ENCODE measurements at regions not wholly inside any gene's neighbourhood (a gene's known extent, or its start where the extent isn't known, plus 50 kb on each side); places are given as distances from the start of the nearest gene placed in this dataset.

DNA sequence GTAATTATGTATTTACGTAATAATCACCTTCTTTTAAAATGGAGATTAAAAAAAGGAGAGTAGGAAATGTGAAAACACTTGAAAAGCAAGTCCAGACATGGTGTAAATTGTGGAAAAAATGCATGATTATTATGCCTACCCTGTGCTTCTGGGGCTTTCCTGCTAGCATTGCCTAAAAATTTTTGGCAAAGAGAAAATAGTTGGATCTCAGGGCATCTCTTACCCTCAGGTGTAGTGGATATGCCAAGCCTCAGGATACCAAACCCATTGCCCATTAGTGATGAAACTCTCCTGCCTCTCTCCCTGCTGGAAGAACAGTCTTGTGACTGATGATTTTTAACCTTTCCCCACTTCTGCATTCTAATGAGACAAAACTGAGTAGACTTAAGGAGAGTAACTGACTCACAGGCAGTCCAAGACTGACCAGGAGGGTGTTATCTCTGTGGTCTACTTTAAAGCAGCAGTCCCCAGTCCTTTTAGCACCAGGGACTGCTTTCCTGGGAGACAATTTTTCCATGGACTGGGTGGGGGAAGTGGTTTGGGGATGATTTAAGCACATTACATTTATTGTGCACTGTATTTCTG, 174.6 kb downstream of the ZNF330 start:
- Histone ChIP-seq H3K36me3 (no peaks in the 10 kb centered on the region), H3K4me1 (no peaks in the 10 kb centered on the region), H3K27me3 (no peaks in the 10 kb centered on the region), H3K4me3 (replicated peaks in 1 of 3) (no peak overlapping the region), H3K27ac (no peak overlapping the region), H3K9me3 (no peaks in the 10 kb centered on the region)
- DNase-seq = no peak
- intact Hi-C loops (cut with DNase I) = no loop called here
- no peak for TF ChIP-seq POLR2A (IDR thresholded peaks at IDR 0.05)
- no peak for TF ChIP-seq CTCF (IDR thresholded peaks at IDR 0.05)
- WGBS, 2 donors = 91 to 96% methylated on average over 1 of the region's 1 CpG

DNA sequence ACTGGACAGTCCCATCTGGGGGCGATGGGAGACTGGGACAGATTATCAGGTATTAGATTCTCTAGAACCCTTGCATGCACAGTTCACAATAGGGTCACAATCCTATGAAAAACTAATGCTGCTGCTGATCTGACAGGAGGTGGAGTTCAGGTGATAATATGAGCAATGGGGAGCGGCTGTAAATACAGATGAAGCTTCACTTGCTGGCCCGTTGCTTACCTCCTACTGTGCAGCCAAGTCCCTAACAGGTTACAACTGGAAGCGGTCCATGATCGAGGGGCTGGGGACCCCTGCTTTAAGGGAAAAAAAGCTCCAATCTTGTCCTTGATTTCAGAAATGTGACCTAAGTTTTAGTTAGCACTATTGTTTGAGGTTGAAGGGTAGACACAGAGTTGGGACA, 175.2 kb downstream of the ZNF330 start:
- DNase-seq = no peak

GRCh38 chr4:141402712-141403111, 182.0 kb downstream of the ZNF330 start:
- Histone ChIP-seq H3K27me3 (no peaks in the 10 kb centered on the region), H3K4me1 (no peaks in the 10 kb centered on the region), H3K4me3 (replicated peaks in 1 of 3) (no peak overlapping the region), H3K27ac (no peak overlapping the region), H3K36me3 (no peaks in the 10 kb centered on the region), H3K9me3 (no peaks in the 10 kb centered on the region)
- WGBS, 2 donors = 90 to 94% methylated on average over 5 of the region's 5 CpGs
- TF ChIP-seq POLR2A (IDR thresholded peaks at IDR 0.05) (no peak), CTCF (IDR thresholded peaks at IDR 0.05) (no peak)
- intact Hi-C loops (cut with DNase I) = no loop called here
- DNase-seq = no peak

More for the DNA sequence above, 175.2 kb downstream of the ZNF330 start:
- WGBS, 2 donors = 95 to 96% methylated on average over 5 of the region's 5 CpGs
- Histone ChIP-seq H3K27me3 (no peaks in the 10 kb centered on the region), H3K27ac (no peak overlapping the region), H3K9me3 (no peaks in the 10 kb centered on the region), H3K4me1 (no peaks in the 10 kb centered on the region), H3K36me3 (no peaks in the 10 kb centered on the region), H3K4me3 (replicated peaks in 1 of 3) (no peak overlapping the region)
- intact Hi-C loops (cut with DNase I) = no loop called here
- no peak for TF ChIP-seq POLR2A (IDR thresholded peaks at IDR 0.05)
- no peak for TF ChIP-seq CTCF (IDR thresholded peaks at IDR 0.05)

DNA sequence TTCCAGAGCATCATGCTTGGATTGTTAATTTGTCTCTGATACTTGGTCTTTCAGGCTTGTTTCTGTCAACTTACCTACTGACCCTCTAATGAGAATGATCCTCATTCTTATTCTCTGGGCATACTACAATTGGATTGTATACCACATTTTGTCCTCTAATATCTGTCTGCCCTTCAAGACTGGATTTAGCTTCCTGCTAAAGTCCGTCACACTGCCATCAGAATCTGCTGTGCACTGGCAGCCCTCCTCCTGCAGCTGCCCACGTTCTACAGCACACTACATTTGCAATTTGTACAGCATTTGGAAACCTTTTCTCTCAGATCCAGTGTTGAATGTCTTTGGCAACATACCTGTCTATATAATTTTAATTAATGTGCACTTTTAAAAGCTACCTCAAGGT, 183.1 kb downstream of the ZNF330 start:
- intact Hi-C loops (cut with DNase I) = no loop called here
- no peaks in the 10 kb centered on the region for H3K4me1 ChIP-seq
- DNase-seq = no peak
- H3K27ac ChIP-seq = no peak overlapping the region
- H3K9me3 ChIP-seq = no peaks in the 10 kb centered on the region
- 86 to 87% methylated on average over 2 of the region's 2 CpGs for WGBS, 2 donors
- no peak overlapping the region for H3K4me3 ChIP-seq (replicated peaks in 1 of 3)
- H3K36me3 ChIP-seq = no peaks in the 10 kb centered on the region
- TF ChIP-seq POLR2A (IDR thresholded peaks at IDR 0.05) (no peak), CTCF (IDR thresholded peaks at IDR 0.05) (no peak)
- H3K27me3 ChIP-seq = no peaks in the 10 kb centered on the region

DNA sequence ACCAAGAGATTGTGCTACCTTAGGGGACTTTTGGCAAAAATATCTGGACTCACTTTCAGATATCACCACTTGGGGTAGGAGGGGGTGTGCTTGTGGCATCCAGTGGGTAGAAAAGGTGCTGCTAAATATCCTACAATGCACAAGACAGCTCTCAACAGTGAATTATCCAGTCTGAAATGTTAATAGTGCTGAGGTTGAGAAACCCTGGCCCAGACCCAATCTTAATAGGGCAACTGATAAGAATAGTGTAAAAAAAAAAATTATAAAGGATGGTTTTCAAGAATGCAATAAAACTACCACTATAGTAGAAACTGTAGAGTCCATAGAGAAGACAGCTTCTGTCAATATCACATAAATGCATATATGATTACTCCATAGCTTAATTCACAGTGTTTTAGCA, 185.5 kb downstream of the ZNF330 start:
- no peaks in the 10 kb centered on the region for H3K36me3 ChIP-seq
- no peak for DNase-seq
- TF ChIP-seq CTCF (IDR thresholded peaks at IDR 0.05) = no peak
- H3K4me1 ChIP-seq = no peaks in the 10 kb centered on the region
- no peaks in the 10 kb centered on the region for H3K9me3 ChIP-seq
- H3K27me3 ChIP-seq = no peaks in the 10 kb centered on the region
- H3K4me3 ChIP-seq (replicated peaks in 1 of 3) = no peak overlapping the region
- intact Hi-C loops (cut with DNase I) = no loop called here
- H3K27ac ChIP-seq = no peak overlapping the region

All from thyroid gland (tissue), 4 donors.